HEK293 (cell line): ENCODE measurements at regions not wholly inside any gene's neighbourhood (a gene's known extent, or its start where the extent isn't known, plus 50 kb on each side); places are given as distances from the start of the nearest gene placed in this dataset.

Experiments
- CTCF ChIP-seq: fragments of 450-650 bp; formaldehyde crosslinking; IDR thresholded peaks from 2 replicates; pipeline ENCODE4 v1.5.1; 2016; ENCODE audit warnings: missing biosample characterization, missing genetic modification characterization
- PATZ1 ChIP-seq: fragments of 450-650 bp; formaldehyde crosslinking; IDR thresholded peaks from 2 replicates; pipeline ENCODE4 v1.5.1; 2016; ENCODE audit warnings: missing biosample characterization, missing genetic modification characterization
- REPIN1 ChIP-seq: fragments of 450-650 bp; formaldehyde crosslinking; IDR thresholded peaks from 2 replicates; pipeline ENCODE4 v1.5.1; 2017; ENCODE audit warnings: missing biosample characterization, missing genetic modification characterization, low read depth
- ZBTB7A ChIP-seq: fragments of 450-650 bp; formaldehyde crosslinking; IDR thresholded peaks from 2 replicates; pipeline ENCODE4 v1.5.1; 2016; ENCODE audit warnings: low read depth, missing biosample characterization, missing genetic modification characterization
- ZNF10 ChIP-seq: fragments of 450-650 bp; formaldehyde crosslinking; IDR thresholded peaks from 2 replicates; pipeline ENCODE4 v1.5.1; 2017; ENCODE audit warnings: missing biosample characterization, missing genetic modification characterization
- ZNF23 ChIP-seq: fragments of 450-650 bp; formaldehyde crosslinking; IDR thresholded peaks from 2 replicates; pipeline ENCODE4 v1.5.1; 2016; ENCODE audit warnings: missing biosample characterization, missing genetic modification characterization, borderline replicate concordance
- ZNF239 ChIP-seq: fragments of 450-650 bp; formaldehyde crosslinking; IDR thresholded peaks from 2 replicates; pipeline ENCODE4 v1.5.1; 2016; ENCODE audit warnings: missing biosample characterization, missing genetic modification characterization
- ZNF274 ChIP-seq, 2 experiments: fragments of 200-500 bp in 1 of 2; fragments of 450-650 bp in 1 of 2; sonication (Bioruptor generic) in 1 of 2; formaldehyde crosslinking in 1 of 2; IDR thresholded peaks; 2 replicates each; pipeline versions ENCODE4 v1.5.1 to v1.6.1; 2014 to 2016; ENCODE audit warnings: borderline replicate concordance in 1 of 2, inconsistent platforms in 1 of 2, low read length in 1 of 2, missing biosample characterization in 1 of 2, missing genetic modification characterization in 1 of 2
- ZNF416 ChIP-seq: fragments of 450-650 bp; formaldehyde crosslinking; IDR thresholded peaks from 2 replicates; pipeline ENCODE4 v1.5.1; 2016; ENCODE audit warnings: missing biosample characterization, missing genetic modification characterization
- ZNF664 ChIP-seq: fragments of 450-650 bp; formaldehyde crosslinking; IDR thresholded peaks from 2 replicates; pipeline ENCODE4 v1.5.1; 2016; ENCODE audit warnings: missing biosample characterization, missing genetic modification characterization
- ZNF747 ChIP-seq: fragments of 450-650 bp; formaldehyde crosslinking; IDR thresholded peaks from 2 replicates; pipeline ENCODE4 v1.5.1; 2016; ENCODE audit warnings: missing biosample characterization, missing genetic modification characterization
- ZSCAN18 ChIP-seq: fragments of 450-650 bp; formaldehyde crosslinking; IDR thresholded peaks from 2 replicates; pipeline ENCODE4 v1.5.1; 2016; ENCODE audit warnings: missing biosample characterization, missing genetic modification characterization
- ZSCAN5A ChIP-seq: fragments of 450-650 bp; formaldehyde crosslinking; IDR thresholded peaks from 2 replicates; pipeline ENCODE4 v1.5.1; 2016; ENCODE audit warnings: missing biosample characterization, missing genetic modification characterization

- TF ChIP-seq ZNF274 (IDR thresholded peaks at IDR 0.05; ENCODE audit: low read length) (no peak), ZNF274 (tag by site-specific recombination; IDR thresholded peaks at IDR 0.05; ENCODE audit: borderline replicate concordance) (no peak), ZNF664 (tag by site-specific recombination) (no peak), ZNF23 (tag by site-specific recombination) (no peak), CTCF (no peak), REPIN1 (no peak), ZNF10 (tag by site-specific recombination) (no peak), ZNF747 (tag by site-specific recombination) (no peak), ZSCAN18 (tag by site-specific recombination) (no peak), ZNF416 (no peak), ZSCAN5A (tag by site-specific recombination) (no peak), ZNF239 (no peak), ZBTB7A (tag by site-specific recombination) (no peak), PATZ1 (tag by site-specific recombination) (no peak)
These were observed 73.8 kb upstream of the PPP2R5A start for GRCh38 chr1:212211371-212211770.
